ENCODE measurements at regions not wholly inside any gene's neighbourhood (a gene's known extent, or its start where the extent isn't known, plus 50 kb on each side); places are given as distances from the start of the nearest gene placed in this dataset.
"Not testable (repeated sequence)": the region's sequence is repeated elsewhere in the genome, so short reads cannot be mapped to it uniquely, and the experiment has no call there.

GRCh38 chr2:19198381-19198780, 160.0 kb downstream of the OSR1 start:
- no peak for DNase-seq

GRCh38 chr2:19195661-19196060, 162.8 kb downstream of the OSR1 start:
- no peak for DNase-seq

GRCh38 chr2:19189391-19189790, 169.0 kb downstream of the OSR1 start:
- DNase-seq, result no peak

- DNase-seq, result no peak
These were observed 171.0 kb downstream of the OSR1 start for GRCh38 chr2:19187323-19188020.

- no peak for DNase-seq
These were observed 173.3 kb downstream of the OSR1 start for GRCh38 chr2:19185086-19185485.

GRCh38 chr2:19178175-19178574, 180.2 kb downstream of the OSR1 start:
- DNase-seq, result no peak

GRCh38 chr2:19176977-19177376, 181.4 kb downstream of the OSR1 start:
- DNase-seq, result no peak

- DNase-seq, result no peak
These were observed 182.1 kb downstream of the OSR1 start for GRCh38 chr2:19176172-19176852.

- no peak for DNase-seq
These were observed 184.2 kb downstream of the OSR1 start for GRCh38 chr2:19174176-19174575.

GRCh38 chr2:19171409-19171808, 187.0 kb downstream of the OSR1 start:
- no peak for DNase-seq

- no peak for DNase-seq
These were observed 189.2 kb downstream of the OSR1 start for GRCh38 chr2:19169134-19169768.

- not testable (repeated sequence) for DNase-seq
These were observed 194.3 kb downstream of the OSR1 start for GRCh38 chr2:19164099-19164498.

- no peak for DNase-seq
These were observed 199.5 kb downstream of the OSR1 start for GRCh38 chr2:19158896-19159295.

- no peak for DNase-seq
These were observed 200.2 kb downstream of the OSR1 start for GRCh38 chr2:19158211-19158610.

- no peak for DNase-seq
These were observed 201.8 kb downstream of the OSR1 start for GRCh38 chr2:19156646-19157045.

- DNase-seq, result no peak
These were observed 207.7 kb downstream of the OSR1 start for GRCh38 chr2:19150726-19151125.

- DNase-seq, result no peak
These were observed 211.6 kb downstream of the OSR1 start for GRCh38 chr2:19146867-19147266.

- DNase-seq, result no peak
These were observed 217.0 kb downstream of the OSR1 start for GRCh38 chr2:19141234-19142004.

- no peak for DNase-seq
These were observed 217.8 kb downstream of the OSR1 start for GRCh38 chr2:19140463-19141208.

- DNase-seq, result no peak
These were observed 219.0 kb downstream of the OSR1 start for GRCh38 chr2:19139386-19139785.

- peak; percentile 5 for DNase-seq
These were observed 220.1 kb downstream of the OSR1 start for GRCh38 chr2:19138264-19138825.

GRCh38 chr2:19137433-19137832, 221.0 kb downstream of the OSR1 start:
- DNase-seq, result no peak

All from NCI-H1092 treated with DMSO at 0.1 percent for 48 hours (cell line).